ENCODE measurements at regions not wholly inside any gene's neighbourhood (a gene's known extent, or its start where the extent isn't known, plus 50 kb on each side); places are given as distances from the start of the nearest gene placed in this dataset.

- TF ChIP-seq CTCF (optimal IDR thresholded peaks at IDR 0.05 in 1 of 3, IDR thresholded peaks at IDR 0.05 in 1 of 3, conservative IDR thresholded peaks at IDR 0.05 in 1 of 3; ENCODE audit: extremely low read depth in 1 of 3, insufficient read depth in 2 of 3, low read length in 3 of 3) (no peak), EZH2 (IDR thresholded peaks at IDR 0.05; ENCODE audit: low read length) (no peak)
These were observed 291.9 kb downstream of the BCOR start for GRCh38 chrX:39805825-39806224.

Measured in keratinocyte (primary cell).